Suprapubic skin (tissue), 4 donors: ENCODE measurements at regions not wholly inside any gene's neighbourhood (a gene's known extent, or its start where the extent isn't known, plus 50 kb on each side); places are given as distances from the start of the nearest gene placed in this dataset.

ENCODE experiments used
- POLR2A ChIP-seq, 2 donors: fragments of 450-650 bp; IDR thresholded peaks; one replicate each; pipeline ENCODE4 v1.6.1; 2017; ENCODE audit warnings: antibody characterized with exemption in 2 of 2, mild to moderate bottlenecking in 2 of 2, moderate library complexity in 2 of 2
- POLR2AphosphoS5 ChIP-seq, 3 donors: sonication (generic); formaldehyde crosslinking; IDR thresholded peaks; one replicate each; pipeline ENCODE4 v1.6.1; 2017; ENCODE audit warnings: antibody characterized with exemption in 3 of 3
- TF ChIP-seq, protein P1 (sequence below), 2 donors: fragments of 200-600 bp in 1 of 2; fragments of 450-650 bp in 1 of 2; sonication (generic) in 1 of 2; IDR thresholded peaks; one replicate each; pipeline ENCODE4 v1.5.1; 2016 to 2019; ENCODE audit warnings: antibody characterized with exemption in 2 of 2, mild to moderate bottlenecking in 1 of 2, moderate library complexity in 1 of 2

DNA sequence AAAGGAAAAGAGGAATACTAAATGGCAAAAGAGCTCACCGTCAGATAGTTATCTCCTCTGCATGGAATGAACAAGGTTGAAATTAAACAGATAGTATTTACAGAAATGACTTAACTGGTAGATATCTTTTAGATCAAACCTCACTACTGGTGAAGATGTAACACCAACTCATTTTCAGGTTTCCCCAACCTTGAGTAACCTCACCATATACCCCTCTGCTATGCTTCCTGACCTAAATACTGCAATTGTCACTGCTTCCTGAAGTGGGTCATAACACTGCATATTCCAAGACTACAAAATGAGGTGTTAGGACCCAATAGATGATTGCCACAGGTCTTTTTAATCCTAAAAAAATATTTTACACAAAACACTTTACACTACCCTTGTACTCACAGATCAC, 76.3 kb upstream of the PLEKHA5 start:
- TF ChIP-seq, protein P1, sequence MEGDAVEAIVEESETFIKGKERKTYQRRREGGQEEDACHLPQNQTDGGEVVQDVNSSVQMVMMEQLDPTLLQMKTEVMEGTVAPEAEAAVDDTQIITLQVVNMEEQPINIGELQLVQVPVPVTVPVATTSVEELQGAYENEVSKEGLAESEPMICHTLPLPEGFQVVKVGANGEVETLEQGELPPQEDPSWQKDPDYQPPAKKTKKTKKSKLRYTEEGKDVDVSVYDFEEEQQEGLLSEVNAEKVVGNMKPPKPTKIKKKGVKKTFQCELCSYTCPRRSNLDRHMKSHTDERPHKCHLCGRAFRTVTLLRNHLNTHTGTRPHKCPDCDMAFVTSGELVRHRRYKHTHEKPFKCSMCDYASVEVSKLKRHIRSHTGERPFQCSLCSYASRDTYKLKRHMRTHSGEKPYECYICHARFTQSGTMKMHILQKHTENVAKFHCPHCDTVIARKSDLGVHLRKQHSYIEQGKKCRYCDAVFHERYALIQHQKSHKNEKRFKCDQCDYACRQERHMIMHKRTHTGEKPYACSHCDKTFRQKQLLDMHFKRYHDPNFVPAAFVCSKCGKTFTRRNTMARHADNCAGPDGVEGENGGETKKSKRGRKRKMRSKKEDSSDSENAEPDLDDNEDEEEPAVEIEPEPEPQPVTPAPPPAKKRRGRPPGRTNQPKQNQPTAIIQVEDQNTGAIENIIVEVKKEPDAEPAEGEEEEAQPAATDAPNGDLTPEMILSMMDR (IDR thresholded peaks at IDR 0.05): no peak
- TF ChIP-seq POLR2A (IDR thresholded peaks at IDR 0.05) (no peak), POLR2AphosphoS5 (IDR thresholded peaks at IDR 0.05) (no peak)
